A549 (cell line): ENCODE measurements at regions not wholly inside any gene's neighbourhood (a gene's known extent, or its start where the extent isn't known, plus 50 kb on each side); places are given as distances from the start of the nearest gene placed in this dataset.

Source experiments
- ATAC-seq, 2 experiments: fragments of 200-7000 bp in 1 of 2; fragments of >200 bp in 1 of 2; cut with Nextera tagmentation in 1 of 2; cut with Tn5 transposase in 1 of 2; 3 replicates each; pipeline versions ENCODE4 v1.8.0 to v1.9.1; 2018 to 2020; ENCODE audit warnings: mild to moderate bottlenecking in 1 of 2, moderate library complexity in 1 of 2
- CTCF ChIA-PET: fragments of 300-600 bp; sonication (Branson Sonifier 250); formaldehyde crosslinking; extraction: SDS; loops from one replicate; lab custom pipeline; 2021; ENCODE audit warnings: antibody characterized with exemption, inconsistent platforms; lab: Yijun Ruan, JAX
- POLR2A ChIA-PET: fragments of 350-600 bp; formaldehyde crosslinking; extraction: SDS; loops from one replicate; lab custom pipeline; 2021; ENCODE audit warnings: antibody characterized with exemption, inconsistent platforms; lab: Yijun Ruan, JAX
- DNase-seq, 2 experiments: peaks; one replicate each; pipeline versions ENCODE4 v3.0.0 to v3.0.0-alpha.2; 2011 to 2016; ENCODE audit warnings: low read depth in 1 of 2, low spot score in 1 of 2
- FAIRE-seq: peaks from 2 replicates; lab custom pipeline; 2011; peaks lifted over from hg19 to GRCh38; lab: Jason Lieb, UNC
- H3K27ac ChIP-seq, 2 experiments: fragments of >200 bp; sonication (Bioruptor Twin); formaldehyde crosslinking; 3 replicates each; pipeline ENCODE4 v1.5.1; 2016 to 2017
- H3K4me1 ChIP-seq: fragments of >200 bp; sonication (Bioruptor Twin); formaldehyde crosslinking; 3 replicates; pipeline ENCODE4 v1.6.1; 2016
- H3K4me2 ChIP-seq: fragments of >200 bp; sonication (Bioruptor Twin); formaldehyde crosslinking; 3 replicates; pipeline ENCODE4 v1.6.1; 2016
- H3K4me3 ChIP-seq: fragments of >200 bp; sonication (Bioruptor Twin); formaldehyde crosslinking; 3 replicates; pipeline ENCODE4 v1.5.1; 2016
- H3K9me3 ChIP-seq: fragments of >200 bp; sonication (Bioruptor Twin); formaldehyde crosslinking; 3 replicates; pipeline ENCODE4 v1.6.1; 2016
- BCL3 ChIP-seq: fragments of >200 bp; sonication (Bioruptor Twin); formaldehyde crosslinking; IDR thresholded peaks from 3 replicates; pipeline ENCODE4 v1.6.1; 2016
- CBX2 ChIP-seq: fragments of 200-600 bp; sonication (generic); IDR thresholded peaks from 2 replicates; pipeline ENCODE4 v1.6.1; 2016; ENCODE audit warnings: low read depth, mild to moderate bottlenecking, borderline replicate concordance
- CEBPB ChIP-seq, 2 experiments: fragments of >200 bp in 1 of 2; sonication (Bioruptor Twin) in 1 of 2; formaldehyde crosslinking in 1 of 2; IDR thresholded peaks; 2 replicates each; pipeline ENCODE4 v1.6.1; 2012 to 2016
- E2F6 ChIP-seq: IDR thresholded peaks from 2 replicates; pipeline ENCODE4 v1.6.1; 2012; ENCODE audit warnings: low read depth, borderline replicate concordance
- EHF ChIP-seq: fragments of 250-450 bp; sonication (Bioruptor Pico); IDR thresholded peaks from 2 replicates; pipeline ENCODE4 v1.5.0; 2020; ENCODE audit warnings: mild to moderate bottlenecking
- ELK1 ChIP-seq: fragments of 150-350 bp; IDR thresholded peaks from 2 replicates; pipeline ENCODE4 v1.6.1; 2014; ENCODE audit warnings: low read depth, mild to moderate bottlenecking, low read length
- EP300 ChIP-seq, 2 experiments: fragments of >200 bp; sonication (Bioruptor Twin); formaldehyde crosslinking; IDR thresholded peaks; 2 replicates in 1 of 2; 3 replicates in 1 of 2; pipeline ENCODE4 v1.6.1; 2016 to 2017
- FOSB ChIP-seq: fragments of 250-450 bp; sonication (Bioruptor Pico); IDR thresholded peaks from 2 replicates; pipeline ENCODE4 v1.5.0; 2020; ENCODE audit warnings: mild to moderate bottlenecking, moderate library complexity
- FOSL2 ChIP-seq, 2 experiments: fragments of 450-650 bp in 1 of 2; fragments of >200 bp in 1 of 2; sonication (Bioruptor Twin) in 1 of 2; formaldehyde crosslinking; IDR thresholded peaks; 2 replicates each; pipeline versions ENCODE4 v1.5.0 to v1.6.1; 2016 to 2020; ENCODE audit warnings: mild to moderate bottlenecking in 1 of 2, moderate library complexity in 1 of 2
- GATA3 ChIP-seq: IDR thresholded peaks from 2 replicates; pipeline ENCODE4 v1.6.1; 2012; ENCODE audit warnings: borderline replicate concordance
- HDAC2 ChIP-seq: fragments of 200-600 bp; sonication (generic); IDR thresholded peaks from 2 replicates; pipeline ENCODE4 v1.6.1; 2016
- HES2 ChIP-seq: fragments of >200 bp; sonication (Bioruptor Twin); formaldehyde crosslinking; IDR thresholded peaks from 2 replicates; pipeline ENCODE4 v1.6.1; 2016
- JUN ChIP-seq, 2 experiments: fragments of >200 bp; sonication (Bioruptor Twin); formaldehyde crosslinking; IDR thresholded peaks; 2 replicates in 1 of 2; 3 replicates in 1 of 2; pipeline ENCODE4 v1.6.1; 2016 to 2017
- JUNB ChIP-seq: fragments of >200 bp; sonication (Bioruptor Twin); formaldehyde crosslinking; IDR thresholded peaks from 2 replicates; pipeline ENCODE4 v1.6.1; 2016
- MAFK ChIP-seq: fragments of 450-650 bp; IDR thresholded peaks from 2 replicates; pipeline ENCODE4 v1.6.1; 2014; ENCODE audit not compliant: partially characterized antibody
- MAX ChIP-seq: IDR thresholded peaks from 2 replicates; pipeline ENCODE4 v1.6.1; 2012
- MAZ ChIP-seq: fragments of 150-350 bp; IDR thresholded peaks from 2 replicates; pipeline ENCODE4 v1.6.1; 2014; ENCODE audit warnings: antibody characterized with exemption, low read depth, low read length, borderline replicate concordance
- NFE2L2 ChIP-seq: fragments of 150-350 bp; conservative IDR thresholded peaks from 2 replicates; pipeline ENCODE4 v1.6.1; 2014; ENCODE audit warnings: low read length
- NPAS2 ChIP-seq: fragments of 250-450 bp; sonication (Bioruptor Pico); IDR thresholded peaks from 2 replicates; pipeline ENCODE4 v1.8.0; 2022; ENCODE audit warnings: mild to moderate bottlenecking, moderate library complexity, borderline replicate concordance
- PBX3 ChIP-seq: IDR thresholded peaks from 2 replicates; pipeline ENCODE4 v1.6.1; 2012
- RAD21 ChIP-seq, 2 experiments: fragments of >200 bp in 1 of 2; sonication (Bioruptor Twin) in 1 of 2; formaldehyde crosslinking in 1 of 2; IDR thresholded peaks in 1 of 2; conservative IDR thresholded peaks in 1 of 2; 2 replicates in 1 of 2; 3 replicates in 1 of 2; pipeline ENCODE4 v1.6.1; 2012 to 2018; ENCODE audit warnings: inconsistent platforms in 1 of 2
- SREBF2 ChIP-seq: fragments of 450-650 bp; IDR thresholded peaks from 2 replicates; pipeline ENCODE4 v1.6.1; 2014; ENCODE audit warnings: mild to moderate bottlenecking, moderate library complexity
- ZFP36 ChIP-seq: fragments of 450-650 bp; IDR thresholded peaks from 2 replicates; pipeline ENCODE4 v1.6.1; 2014; ENCODE audit warnings: borderline replicate concordance; ENCODE audit not compliant: partially characterized antibody
- ZNF302 ChIP-seq: fragments of 250-450 bp; sonication (Bioruptor Pico); IDR thresholded peaks from 2 replicates; pipeline ENCODE4 v1.9.0; 2021; ENCODE audit warnings: inconsistent platforms, mild to moderate bottlenecking, moderate library complexity
- WGBS: methylation state at CpG from one replicate; pipeline ENCODE4 v1.1.6; 2017; ENCODE audit errors: missing lambda C conversion rate; 5-methylcytosine and 5-hydroxymethylcytosine counted together

GRCh38 chr2:9112079-9112721 is 94.4 kb upstream of the ASAP2 start:
- Histone ChIP-seq H3K4me3 (no peak overlapping the region), H3K27ac (peak overlapping the region; percentile 66 to 86), H3K4me1 (peaks cover 21% of the 10 kb centered on the region), H3K4me2 (peak overlapping the region; percentile 62), H3K9me3 (no peaks in the 10 kb centered on the region)
- DNase-seq, result peak; percentile 54 to 65
- ChIA-PET CTCF (interaction anchor here (0.7 to 10.0 kb wide), 5 partner anchors 9 to 239 kb away, joined by 3 to 89 read pairs (median 4); no protein-coding TSS in a partner anchor), POLR2A (interaction anchor here (0.9 kb wide), 2 partner anchors 108 to 109 kb away, joined by 3 to 4 read pairs; partner anchors contain the start of gene MBOAT2)
- no peak for FAIRE-seq
- WGBS, result 23% methylated on average over 23 of the region's 23 CpGs
- ATAC-seq, result peak; percentile 84 to 88
- TF ChIP-seq RAD21 (conservative IDR thresholded peaks at IDR 0.05 in 1 of 2, IDR thresholded peaks at IDR 0.05 in 1 of 2), result peak in 1 of 2 experiments; percentile 24; a peak in 1 of 5 replicates
- no peak for TF ChIP-seq HDAC2
- peak; percentile 79 for TF ChIP-seq NFE2L2
- TF ChIP-seq EP300 (IDR thresholded peaks at IDR 0.05), result peak in 1 of 2 experiments; percentile 38; a peak in 1 of 5 replicates
- peak; percentile 77; the same call in 1 of the 2 replicates for TF ChIP-seq FOSL2 (IDR thresholded peaks at IDR 0.05)
- TF ChIP-seq FOSL2 (CRISPR knock-in tag; IDR thresholded peaks at IDR 0.05), result peak; percentile 83
- TF ChIP-seq BCL3, result no peak
- no peak for TF ChIP-seq HES2
- TF ChIP-seq MAZ, result no peak
- TF ChIP-seq CEBPB (IDR thresholded peaks at IDR 0.05), result no peak
- TF ChIP-seq FOSB (CRISPR knock-in tag), result no peak
- TF ChIP-seq CBX2, result no peak
- peak in 1 of 2 experiments; percentile 56; a peak in 1 of 5 replicates for TF ChIP-seq JUN (IDR thresholded peaks at IDR 0.05)
- no peak for TF ChIP-seq ELK1
- peak; percentile 53; the same call in 1 of the 2 replicates for TF ChIP-seq JUNB
- TF ChIP-seq MAFK, result peak; percentile 97
- no peak for TF ChIP-seq ZFP36
- peak; percentile 64 for TF ChIP-seq MAX
- TF ChIP-seq SREBF2, result no peak
- peak; percentile 43; the same call in 1 of the 2 replicates for TF ChIP-seq PBX3
- no peak for TF ChIP-seq ZNF302
- TF ChIP-seq EHF, result no peak
- TF ChIP-seq GATA3, result peak; percentile 27; the same call in 1 of the 2 replicates
- no peak for TF ChIP-seq NPAS2
- 0 out of 2 replicates have a peak, but pooled peaks have one; percentile 15 for TF ChIP-seq E2F6
- TF ChIP-seq, all 56 proteins: peak for 11
